ENCODE measurements at regions not wholly inside any gene's neighbourhood (a gene's known extent, or its start where the extent isn't known, plus 50 kb on each side); places are given as distances from the start of the nearest gene placed in this dataset.
"Not testable (repeated sequence)": the region's sequence is repeated elsewhere in the genome, so short reads cannot be mapped to it uniquely, and the experiment has no call there.

- TF ChIP-seq, protein P1, sequence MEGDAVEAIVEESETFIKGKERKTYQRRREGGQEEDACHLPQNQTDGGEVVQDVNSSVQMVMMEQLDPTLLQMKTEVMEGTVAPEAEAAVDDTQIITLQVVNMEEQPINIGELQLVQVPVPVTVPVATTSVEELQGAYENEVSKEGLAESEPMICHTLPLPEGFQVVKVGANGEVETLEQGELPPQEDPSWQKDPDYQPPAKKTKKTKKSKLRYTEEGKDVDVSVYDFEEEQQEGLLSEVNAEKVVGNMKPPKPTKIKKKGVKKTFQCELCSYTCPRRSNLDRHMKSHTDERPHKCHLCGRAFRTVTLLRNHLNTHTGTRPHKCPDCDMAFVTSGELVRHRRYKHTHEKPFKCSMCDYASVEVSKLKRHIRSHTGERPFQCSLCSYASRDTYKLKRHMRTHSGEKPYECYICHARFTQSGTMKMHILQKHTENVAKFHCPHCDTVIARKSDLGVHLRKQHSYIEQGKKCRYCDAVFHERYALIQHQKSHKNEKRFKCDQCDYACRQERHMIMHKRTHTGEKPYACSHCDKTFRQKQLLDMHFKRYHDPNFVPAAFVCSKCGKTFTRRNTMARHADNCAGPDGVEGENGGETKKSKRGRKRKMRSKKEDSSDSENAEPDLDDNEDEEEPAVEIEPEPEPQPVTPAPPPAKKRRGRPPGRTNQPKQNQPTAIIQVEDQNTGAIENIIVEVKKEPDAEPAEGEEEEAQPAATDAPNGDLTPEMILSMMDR (IDR thresholded peaks at IDR 0.05): not testable (repeated sequence)
- TF ChIP-seq POLR2AphosphoS5, EP300 (IDR thresholded peaks at IDR 0.05): not testable (repeated sequence)
Measured at GRCh38 chr17:62233822-62234481, 146.4 kb upstream of the EFCAB3 start.

All from gastroesophageal sphincter (tissue), 3 donors.